OCI-LY1 (cell line): ENCODE measurements at regions not wholly inside any gene's neighbourhood (a gene's known extent, or its start where the extent isn't known, plus 50 kb on each side); places are given as distances from the start of the nearest gene placed in this dataset.

Source experiments
- EZH2 ChIP-seq: fragments of 200-600 bp; sonication (generic), shearing (Covaris generic); IDR thresholded peaks from 2 replicates; pipeline ENCODE4 v1.8.0; 2017; ENCODE audit warnings: borderline replicate concordance, mixed run types, mild to moderate bottlenecking, antibody characterized with exemption, low read length, moderate library complexity, mixed read lengths
- TF ChIP-seq, protein P1 (sequence below): fragments of 200-600 bp; sonication (generic), shearing (Covaris generic); IDR thresholded peaks from 2 replicates; pipeline ENCODE4 v1.5.1; 2017; ENCODE audit warnings: mild to moderate bottlenecking, antibody characterized with exemption, low read length, moderate library complexity, mixed read lengths

DNA sequence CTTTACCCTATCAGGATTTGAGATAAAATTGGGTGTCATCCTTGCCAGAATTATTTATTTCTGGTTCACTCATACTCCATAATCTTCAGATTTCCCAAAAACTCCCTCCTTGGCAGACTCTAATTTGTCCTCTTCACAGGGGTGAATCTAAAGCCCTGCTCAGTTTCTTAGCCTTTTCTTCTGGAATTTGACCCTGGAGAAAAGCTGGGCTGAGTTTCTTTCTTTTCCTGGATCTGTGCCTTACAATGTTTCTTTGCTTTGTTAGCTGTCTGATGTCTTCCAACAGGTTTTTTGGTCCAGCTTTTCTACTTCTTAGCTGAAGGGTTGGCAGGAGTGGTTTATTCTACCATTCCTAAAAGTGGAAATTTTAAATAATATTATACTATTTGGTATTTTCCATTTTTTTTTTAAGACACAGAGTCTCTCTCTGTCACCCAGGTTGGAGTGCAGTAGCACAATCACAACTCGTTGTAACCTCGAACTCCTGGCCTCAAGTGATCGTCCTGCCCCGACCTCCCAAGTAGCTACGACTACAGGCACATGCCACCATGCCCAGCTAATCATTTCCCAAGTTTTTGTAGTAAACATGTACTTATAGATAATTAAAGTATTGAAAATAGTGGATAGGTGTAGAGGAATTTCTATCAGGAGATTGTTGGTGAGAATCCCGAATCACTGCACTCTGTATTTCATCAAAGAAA lies 138.4 kb upstream of the TWIST2 start:
- TF ChIP-seq, protein P1, sequence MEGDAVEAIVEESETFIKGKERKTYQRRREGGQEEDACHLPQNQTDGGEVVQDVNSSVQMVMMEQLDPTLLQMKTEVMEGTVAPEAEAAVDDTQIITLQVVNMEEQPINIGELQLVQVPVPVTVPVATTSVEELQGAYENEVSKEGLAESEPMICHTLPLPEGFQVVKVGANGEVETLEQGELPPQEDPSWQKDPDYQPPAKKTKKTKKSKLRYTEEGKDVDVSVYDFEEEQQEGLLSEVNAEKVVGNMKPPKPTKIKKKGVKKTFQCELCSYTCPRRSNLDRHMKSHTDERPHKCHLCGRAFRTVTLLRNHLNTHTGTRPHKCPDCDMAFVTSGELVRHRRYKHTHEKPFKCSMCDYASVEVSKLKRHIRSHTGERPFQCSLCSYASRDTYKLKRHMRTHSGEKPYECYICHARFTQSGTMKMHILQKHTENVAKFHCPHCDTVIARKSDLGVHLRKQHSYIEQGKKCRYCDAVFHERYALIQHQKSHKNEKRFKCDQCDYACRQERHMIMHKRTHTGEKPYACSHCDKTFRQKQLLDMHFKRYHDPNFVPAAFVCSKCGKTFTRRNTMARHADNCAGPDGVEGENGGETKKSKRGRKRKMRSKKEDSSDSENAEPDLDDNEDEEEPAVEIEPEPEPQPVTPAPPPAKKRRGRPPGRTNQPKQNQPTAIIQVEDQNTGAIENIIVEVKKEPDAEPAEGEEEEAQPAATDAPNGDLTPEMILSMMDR = no peak
- no peak for TF ChIP-seq EZH2
